PFSK-1 (cell line): ENCODE measurements at regions not wholly inside any gene's neighbourhood (a gene's known extent, or its start where the extent isn't known, plus 50 kb on each side); places are given as distances from the start of the nearest gene placed in this dataset.

Source experiments
- POLR2AphosphoS5 ChIP-seq: IDR thresholded peaks from 2 replicates; pipeline ENCODE4 v1.6.1; 2012; ENCODE audit warnings: low read depth, mild to moderate bottlenecking, control low read depth, low read length, moderate library complexity
- SIN3A ChIP-seq: IDR thresholded peaks from 2 replicates; pipeline ENCODE4 v1.6.1; 2012; ENCODE audit warnings: mild to moderate bottlenecking, low read length, moderate library complexity, borderline replicate concordance; ENCODE audit not compliant: insufficient read depth
- TAF1 ChIP-seq: IDR thresholded peaks from 2 replicates; pipeline ENCODE4 v1.6.1; 2012; ENCODE audit warnings: low read length, control low read depth, borderline replicate concordance; ENCODE audit not compliant: insufficient read depth
- TF ChIP-seq, protein P1 (sequence below), 2 experiments: IDR thresholded peaks; 2 replicates each; pipeline versions ENCODE4 v1.6.1 to v1.8.0; 2011 to 2012; ENCODE audit warnings: low read depth in 2 of 2, low read length in 2 of 2, control low read depth in 1 of 2, inconsistent platforms in 1 of 2, mild to moderate bottlenecking in 1 of 2, moderate library complexity in 1 of 2; ENCODE audit not compliant: insufficient read depth in 1 of 2

DNA sequence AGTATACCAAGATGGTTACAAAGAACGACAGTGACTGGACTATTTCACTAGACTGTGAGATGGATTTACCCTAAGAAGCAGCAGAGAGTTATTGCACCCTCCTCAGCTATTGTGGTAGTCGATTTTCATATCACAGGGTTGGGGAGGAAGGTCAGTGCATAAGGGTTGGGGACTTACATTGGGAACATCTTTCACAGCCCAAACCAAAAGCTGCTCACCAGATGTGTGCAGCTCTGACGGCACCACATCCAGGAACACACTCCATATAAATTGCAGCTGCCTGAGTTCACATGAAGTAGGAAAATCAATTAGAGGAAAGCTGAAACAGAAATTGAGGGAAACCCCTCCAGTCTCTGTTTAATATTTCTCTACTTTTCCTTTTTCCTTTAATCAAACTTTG is 470.5 kb upstream of the NRSN1 start:
- no peak for TF ChIP-seq TAF1
- TF ChIP-seq POLR2AphosphoS5 = no peak
- TF ChIP-seq SIN3A = no peak
- TF ChIP-seq, protein P1, sequence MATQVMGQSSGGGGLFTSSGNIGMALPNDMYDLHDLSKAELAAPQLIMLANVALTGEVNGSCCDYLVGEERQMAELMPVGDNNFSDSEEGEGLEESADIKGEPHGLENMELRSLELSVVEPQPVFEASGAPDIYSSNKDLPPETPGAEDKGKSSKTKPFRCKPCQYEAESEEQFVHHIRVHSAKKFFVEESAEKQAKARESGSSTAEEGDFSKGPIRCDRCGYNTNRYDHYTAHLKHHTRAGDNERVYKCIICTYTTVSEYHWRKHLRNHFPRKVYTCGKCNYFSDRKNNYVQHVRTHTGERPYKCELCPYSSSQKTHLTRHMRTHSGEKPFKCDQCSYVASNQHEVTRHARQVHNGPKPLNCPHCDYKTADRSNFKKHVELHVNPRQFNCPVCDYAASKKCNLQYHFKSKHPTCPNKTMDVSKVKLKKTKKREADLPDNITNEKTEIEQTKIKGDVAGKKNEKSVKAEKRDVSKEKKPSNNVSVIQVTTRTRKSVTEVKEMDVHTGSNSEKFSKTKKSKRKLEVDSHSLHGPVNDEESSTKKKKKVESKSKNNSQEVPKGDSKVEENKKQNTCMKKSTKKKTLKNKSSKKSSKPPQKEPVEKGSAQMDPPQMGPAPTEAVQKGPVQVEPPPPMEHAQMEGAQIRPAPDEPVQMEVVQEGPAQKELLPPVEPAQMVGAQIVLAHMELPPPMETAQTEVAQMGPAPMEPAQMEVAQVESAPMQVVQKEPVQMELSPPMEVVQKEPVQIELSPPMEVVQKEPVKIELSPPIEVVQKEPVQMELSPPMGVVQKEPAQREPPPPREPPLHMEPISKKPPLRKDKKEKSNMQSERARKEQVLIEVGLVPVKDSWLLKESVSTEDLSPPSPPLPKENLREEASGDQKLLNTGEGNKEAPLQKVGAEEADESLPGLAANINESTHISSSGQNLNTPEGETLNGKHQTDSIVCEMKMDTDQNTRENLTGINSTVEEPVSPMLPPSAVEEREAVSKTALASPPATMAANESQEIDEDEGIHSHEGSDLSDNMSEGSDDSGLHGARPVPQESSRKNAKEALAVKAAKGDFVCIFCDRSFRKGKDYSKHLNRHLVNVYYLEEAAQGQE (IDR thresholded peaks at IDR 0.05; ENCODE audit: insufficient read depth in 1 of 2, low read depth in 2 of 2, low read length in 2 of 2) = no peak
